ENCODE measurements at regions not wholly inside any gene's neighbourhood (a gene's known extent, or its start where the extent isn't known, plus 50 kb on each side); places are given as distances from the start of the nearest gene placed in this dataset.

- DNase-seq (ENCODE audit: low spot score): peak; percentile 60
These were observed 78.5 kb upstream of the FRMD1 start for GRCh38 chr6:168157272-168158212.

GRCh38 chr6:168156742-168157265 lies 77.8 kb upstream of the FRMD1 start:
- DNase-seq (ENCODE audit: low spot score): no peak

- no peak for DNase-seq (ENCODE audit: low spot score)
These were observed 77.1 kb upstream of the FRMD1 start for GRCh38 chr6:168155821-168156741.

- peak; percentile 59 for DNase-seq (ENCODE audit: low spot score)
These were observed 76.2 kb upstream of the FRMD1 start for GRCh38 chr6:168155193-168155592.

GRCh38 chr6:168154263-168154917 lies 75.4 kb upstream of the FRMD1 start:
- DNase-seq (ENCODE audit: low spot score): no peak

GRCh38 chr6:168153553-168153952 lies 74.5 kb upstream of the FRMD1 start:
- DNase-seq (ENCODE audit: low spot score): no peak

- no peak for DNase-seq (ENCODE audit: low spot score)
These were observed 74.0 kb upstream of the FRMD1 start for GRCh38 chr6:168152980-168153379.

- no peak for DNase-seq (ENCODE audit: low spot score)
These were observed 73.4 kb upstream of the FRMD1 start for GRCh38 chr6:168152306-168152963.

- peak; percentile 26 for DNase-seq (ENCODE audit: low spot score)
These were observed 71.7 kb upstream of the FRMD1 start for GRCh38 chr6:168150551-168151320.

GRCh38 chr6:168149015-168149414 lies 70.0 kb upstream of the FRMD1 start:
- DNase-seq (ENCODE audit: low spot score): no peak

GRCh38 chr6:168148231-168148849 lies 69.3 kb upstream of the FRMD1 start:
- no peak for DNase-seq (ENCODE audit: low spot score)

- DNase-seq (ENCODE audit: low spot score): no peak
These were observed 68.3 kb upstream of the FRMD1 start for GRCh38 chr6:168147205-168147738.

GRCh38 chr6:168145747-168146596 lies 67.0 kb upstream of the FRMD1 start:
- no peak for DNase-seq (ENCODE audit: low spot score)

- DNase-seq (ENCODE audit: low spot score): no peak
These were observed 60.1 kb upstream of the FRMD1 start for GRCh38 chr6:168139121-168139520.

- no peak for DNase-seq (ENCODE audit: low spot score)
These were observed 59.4 kb upstream of the FRMD1 start for GRCh38 chr6:168138436-168138835.

GRCh38 chr6:168137024-168137423 lies 58.0 kb upstream of the FRMD1 start:
- no peak for DNase-seq (ENCODE audit: low spot score)

GRCh38 chr6:168136622-168137021 lies 57.6 kb upstream of the FRMD1 start:
- no peak for DNase-seq (ENCODE audit: low spot score)

- no peak for DNase-seq (ENCODE audit: low spot score)
These were observed 57.0 kb upstream of the FRMD1 start for GRCh38 chr6:168136001-168136400.

Measured in kidney tubule cell (primary cell).